NB4 (cell line): ENCODE measurements at regions not wholly inside any gene's neighbourhood (a gene's known extent, or its start where the extent isn't known, plus 50 kb on each side); places are given as distances from the start of the nearest gene placed in this dataset.

Experiments
- DNase-seq: peaks from one replicate; pipeline ENCODE4 v3.0.0; 2010; ENCODE audit warnings: low read depth
- H3K4me3 ChIP-seq: one replicate; pipeline ENCODE4 v1.5.1; 2011; ENCODE audit warnings: mild to moderate bottlenecking, low read depth, low read length, moderate library complexity
- MYC ChIP-seq: IDR thresholded peaks from 2 replicates; pipeline ENCODE4 v1.6.1; 2011; ENCODE audit warnings: low read depth, low read length
- POLR2A ChIP-seq: IDR thresholded peaks from 2 replicates; pipeline ENCODE4 v1.6.1; 2011; ENCODE audit warnings: mild to moderate bottlenecking; ENCODE audit not compliant: insufficient read length; ENCODE audit errors: extremely low read depth
- TF ChIP-seq, protein P1 (sequence below): IDR thresholded peaks from one replicate; pipeline ENCODE4 v1.5.1; 2012; ENCODE audit warnings: low read depth, low read length
- TF ChIP-seq, protein P2 (sequence below): IDR thresholded peaks from 2 replicates; pipeline ENCODE4 v1.6.1; 2011; ENCODE audit warnings: low read depth, low read length

GRCh38 chr15:61442821-61443220, 213.7 kb upstream of the RORA start:
- TF ChIP-seq, protein P1, sequence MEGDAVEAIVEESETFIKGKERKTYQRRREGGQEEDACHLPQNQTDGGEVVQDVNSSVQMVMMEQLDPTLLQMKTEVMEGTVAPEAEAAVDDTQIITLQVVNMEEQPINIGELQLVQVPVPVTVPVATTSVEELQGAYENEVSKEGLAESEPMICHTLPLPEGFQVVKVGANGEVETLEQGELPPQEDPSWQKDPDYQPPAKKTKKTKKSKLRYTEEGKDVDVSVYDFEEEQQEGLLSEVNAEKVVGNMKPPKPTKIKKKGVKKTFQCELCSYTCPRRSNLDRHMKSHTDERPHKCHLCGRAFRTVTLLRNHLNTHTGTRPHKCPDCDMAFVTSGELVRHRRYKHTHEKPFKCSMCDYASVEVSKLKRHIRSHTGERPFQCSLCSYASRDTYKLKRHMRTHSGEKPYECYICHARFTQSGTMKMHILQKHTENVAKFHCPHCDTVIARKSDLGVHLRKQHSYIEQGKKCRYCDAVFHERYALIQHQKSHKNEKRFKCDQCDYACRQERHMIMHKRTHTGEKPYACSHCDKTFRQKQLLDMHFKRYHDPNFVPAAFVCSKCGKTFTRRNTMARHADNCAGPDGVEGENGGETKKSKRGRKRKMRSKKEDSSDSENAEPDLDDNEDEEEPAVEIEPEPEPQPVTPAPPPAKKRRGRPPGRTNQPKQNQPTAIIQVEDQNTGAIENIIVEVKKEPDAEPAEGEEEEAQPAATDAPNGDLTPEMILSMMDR: no peak
- no peak for TF ChIP-seq POLR2A
- TF ChIP-seq, protein P2, sequence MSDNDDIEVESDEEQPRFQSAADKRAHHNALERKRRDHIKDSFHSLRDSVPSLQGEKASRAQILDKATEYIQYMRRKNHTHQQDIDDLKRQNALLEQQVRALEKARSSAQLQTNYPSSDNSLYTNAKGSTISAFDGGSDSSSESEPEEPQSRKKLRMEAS: no peak
- no peak overlapping the region for H3K4me3 ChIP-seq
- DNase-seq: no peak

DNA sequence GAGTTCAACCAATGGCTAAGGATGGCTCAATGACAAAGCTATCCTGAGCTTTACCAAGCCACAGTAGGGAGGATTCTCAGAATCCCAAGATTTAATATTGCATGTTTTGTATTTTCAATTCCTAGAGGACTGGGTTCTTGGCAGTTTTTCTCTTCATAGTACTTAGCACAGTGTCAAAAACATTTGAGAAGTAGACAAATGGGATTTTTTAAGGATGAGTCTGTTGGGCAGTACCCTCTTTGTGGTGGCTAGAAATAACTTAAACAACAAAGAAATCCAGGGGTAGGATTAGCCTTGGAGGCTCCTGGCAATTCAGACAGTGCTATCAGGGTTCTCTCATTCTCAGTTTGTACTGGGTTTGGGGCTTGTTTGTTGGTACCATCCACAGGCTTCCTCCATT, 212.8 kb upstream of the RORA start:
- H3K4me3 ChIP-seq: no peak overlapping the region
- DNase-seq: no peak
- no peak for TF ChIP-seq POLR2A
- TF ChIP-seq, protein P1: no peak
- no peak for TF ChIP-seq MYC
- TF ChIP-seq, protein P2: no peak

DNA sequence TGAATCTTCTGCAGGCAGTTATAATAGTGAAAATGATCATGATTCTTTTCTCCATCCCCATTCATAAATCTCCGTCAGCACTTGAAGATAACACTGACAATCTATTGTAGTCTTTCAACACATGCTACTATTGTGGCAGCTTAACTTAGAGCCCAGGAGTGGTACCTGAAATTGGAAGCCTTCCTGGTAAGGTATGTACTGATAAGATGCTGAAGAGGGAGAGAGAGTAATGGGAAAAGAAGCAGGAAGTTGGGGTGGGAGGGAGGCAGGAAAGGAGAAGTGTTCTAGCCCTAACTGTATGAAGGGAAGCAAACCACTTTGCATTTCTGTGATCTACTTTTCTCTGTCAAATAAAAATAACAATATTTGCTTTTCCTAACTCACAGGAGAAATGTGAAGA, 197.4 kb upstream of the RORA start:
- TF ChIP-seq, protein P1: no peak
- TF ChIP-seq, protein P2: no peak
- TF ChIP-seq MYC (no peak), POLR2A (no peak)
- no peak for DNase-seq
- no peak overlapping the region for H3K4me3 ChIP-seq

GRCh38 chr15:61425934-61426333, 196.8 kb upstream of the RORA start:
- no peak overlapping the region for H3K4me3 ChIP-seq
- TF ChIP-seq MYC: no peak
- TF ChIP-seq POLR2A: no peak
- TF ChIP-seq, protein P1: no peak
- TF ChIP-seq, protein P2: no peak
- no peak for DNase-seq

DNA sequence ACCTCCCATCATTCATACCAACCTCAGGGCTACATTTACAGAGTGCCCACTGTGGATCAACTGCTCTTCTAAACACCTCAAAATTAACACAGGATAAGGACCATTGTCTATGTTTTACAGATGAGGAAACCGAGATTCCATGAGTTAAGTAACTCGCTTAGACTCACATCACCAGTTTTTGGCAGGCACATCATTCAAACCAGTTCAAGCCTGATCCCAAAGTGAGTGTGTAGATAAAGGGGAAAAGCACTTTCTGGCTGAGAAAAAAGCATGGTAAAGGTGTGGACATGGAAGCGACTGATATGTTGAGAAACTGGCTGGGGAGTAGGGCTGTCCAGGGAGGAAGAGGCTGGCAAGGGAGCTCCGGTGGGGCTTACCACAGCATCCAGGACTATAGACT, 193.7 kb upstream of the RORA start:
- H3K4me3 ChIP-seq: no peak overlapping the region
- TF ChIP-seq, protein P1: no peak
- TF ChIP-seq MYC (no peak), POLR2A (no peak)
- TF ChIP-seq, protein P2: no peak
- DNase-seq: no peak

DNA sequence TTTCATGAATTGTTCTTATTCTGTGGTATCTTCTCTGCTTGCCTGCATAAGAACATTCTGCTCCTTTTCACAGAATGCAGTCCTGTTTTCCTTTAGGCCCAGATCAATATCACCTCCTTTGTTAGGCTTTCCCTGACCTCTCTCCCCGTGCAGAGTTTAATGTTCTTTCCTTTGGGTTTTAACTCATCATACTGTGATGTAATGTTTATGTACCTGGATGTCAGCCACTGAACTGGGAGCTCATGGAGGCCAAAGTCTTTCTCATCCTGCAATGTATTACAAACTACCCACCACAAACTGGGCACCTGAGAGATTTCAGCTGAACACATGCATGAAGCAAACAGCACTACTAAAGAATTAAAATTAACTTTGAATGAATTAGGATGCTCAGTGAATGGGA, 192.8 kb upstream of the RORA start:
- TF ChIP-seq, protein P2: no peak
- TF ChIP-seq, protein P1: no peak
- TF ChIP-seq MYC (no peak), POLR2A (no peak)
- no peak overlapping the region for H3K4me3 ChIP-seq
- no peak for DNase-seq
